Heart left ventricle (tissue), 16 donors: ENCODE measurements at regions not wholly inside any gene's neighbourhood (a gene's known extent, or its start where the extent isn't known, plus 50 kb on each side); places are given as distances from the start of the nearest gene placed in this dataset.
A peak's percentile ranks its signal among the peaks of the same experiment; 100 is the strongest.

ENCODE experiments used
- ATAC-seq, 4 donors: fragments of 200-7000 bp; cut with Tn5 transposase; one replicate each; pipeline ENCODE4 v1.9.1; 2020 to 2022; ENCODE audit warnings: moderate library complexity in 4 of 4, mild to moderate bottlenecking in 3 of 4, moderate number of reproducible peaks in 1 of 4
- DNase-seq, 5 donors: peaks; one replicate each; pipeline ENCODE4 v3.0.0-alpha.2; 2020
- H3K27ac ChIP-seq, 12 donors: fragments of 200-600 bp; sonication (generic) in 4 of 12; one replicate each; pipeline versions ENCODE4 v1.5.0 to v1.8.0; 2016 to 2022; ENCODE audit warnings: mild to moderate bottlenecking in 2 of 12
- H3K27me3 ChIP-seq, 9 donors: fragments of 200-600 bp; sonication (generic) in 2 of 9; one replicate each; pipeline versions ENCODE4 v1.5.1 to v1.8.0; 2016 to 2022; ENCODE audit warnings: mild to moderate bottlenecking in 3 of 9
- H3K36me3 ChIP-seq, 9 donors: fragments of 200-600 bp; sonication (generic) in 2 of 9; one replicate each; pipeline versions ENCODE4 v1.5.0 to v1.8.0; 2018 to 2022; ENCODE audit warnings: mild to moderate bottlenecking in 2 of 9
- H3K4me1 ChIP-seq, 12 donors: fragments of 200-600 bp; sonication (generic) in 4 of 12; one replicate each; pipeline versions ENCODE4 v1.5.0 to v1.8.0; 2016 to 2022; ENCODE audit warnings: mild to moderate bottlenecking in 3 of 12
- H3K4me3 ChIP-seq, 12 donors: fragments of 200-600 bp; sonication (generic) in 4 of 12; one replicate each; pipeline versions ENCODE4 v1.5.0 to v1.8.0; 2017 to 2022; ENCODE audit warnings: mild to moderate bottlenecking in 9 of 12, moderate library complexity in 4 of 12
- H3K9me3 ChIP-seq, 12 donors: fragments of 200-600 bp; sonication (generic) in 4 of 12; one replicate each; pipeline versions ENCODE4 v1.5.0 to v1.8.0; 2016 to 2022; ENCODE audit warnings: mild to moderate bottlenecking in 1 of 12
- CTCF ChIP-seq, 12 donors: fragments of 200-600 bp; sonication (generic) in 4 of 12; IDR thresholded peaks; one replicate each; pipeline versions ENCODE4 v1.5.0 to v1.8.0; 2018 to 2022; ENCODE audit warnings: antibody characterized with exemption in 12 of 12, mild to moderate bottlenecking in 5 of 12
- POLR2A ChIP-seq, 2 donors: fragments of 450-650 bp; IDR thresholded peaks; one replicate each; pipeline ENCODE4 v1.6.1; 2017; ENCODE audit warnings: antibody characterized with exemption in 2 of 2, mild to moderate bottlenecking in 2 of 2, moderate library complexity in 2 of 2
- WGBS, 4 donors: extraction: QIAGEN DNeasy Blood & Tissue Kit in 2 of 4; methylation state at CpG; one replicate each; pipeline versions ENCODE4 v1.1.5 to v1.1.7; 2013 to 2018; 5-methylcytosine and 5-hydroxymethylcytosine counted together
- intact Hi-C, 10 donors: fragments of 100-400 bp; cut with DNase I; formaldehyde crosslinking; loops; one replicate each; pipeline versions ENCODE4 v1.11.1 to v1.14.2; 2022
- donor health status: ischemic (EF 13 %, LVEDD 7.1; RV severe dilation, severe dysfunction).
- donor health status: healthy with polysubstance abuse.
- donor health status: DM: no; HTN: yes; CAD: no.
- donor health status: DM: no; HTN: no; CAD: no.
- donor health status: ischemic (EF 25% LVEDD 6.9; RV normal size, moderate dysfunction).
- donor health status: ischemic (EF 25% LVEDD 5.7; RV mildly dilated, moderate dysfunction).
- donor health status: healthy.
- donor health status: DM: yes; HTN: yes; CAD: no.
- donor health status: ischemic (EF 35%, LVEDD 5.7; RV mildly dilated, moderate dysfunction).
- donor health status: nonischemic (EF 11% LVEDD 7.7; RV severe dilation, severe dysfunction).
- donor health status: DM: yes; HTN: yes; CAD: no.
- donor health status: PGD.
- donor health status: ischemic (EF 29% LVEDD 5.4; RV normal size, mild dysfunction).
- donor health status: nonischemic (EF 23%, LVEDD 6.1; RV moderate dilation, normal function).

- Histone ChIP-seq H3K9me3 (peaks cover 0 to 15% (median 0%) of the 10 kb centered on the region in 12 donors), H3K4me1 (no peaks in the 10 kb centered on the region), H3K27ac (no peak overlapping the region), H3K36me3 (no peaks in the 10 kb centered on the region), H3K27me3 (no peaks in the 10 kb centered on the region), H3K4me3 (no peak overlapping the region)
- intact Hi-C loops = loop anchor here in 2 of 10 donors (5.0 kb wide), 1 partner anchor 246 kb away; no protein-coding TSS in a partner anchor
- ATAC-seq = no peak
- no peak for DNase-seq
- 10 to 14% (median 13%) methylated on average over 5 of the region's 5 CpGs for WGBS, 4 donors
- TF ChIP-seq CTCF (IDR thresholded peaks at IDR 0.05) (peak in 5 of 12 donors; percentile 13 to 27 (median 16)), POLR2A (IDR thresholded peaks at IDR 0.05) (no peak)
Measured at GRCh38 chr1:106268070-106268469, 788.4 kb upstream of the PRMT6 start.

GRCh38 chr1:106276871-106277270 is 779.6 kb upstream of the PRMT6 start:
- H3K36me3 ChIP-seq = no peaks in the 10 kb centered on the region
- peaks cover 0 to 8% (median 0%) of the 10 kb centered on the region in 12 donors for H3K9me3 ChIP-seq
- no peaks in the 10 kb centered on the region for H3K4me1 ChIP-seq
- DNase-seq = no peak
- no peaks in the 10 kb centered on the region for H3K27me3 ChIP-seq
- H3K4me3 ChIP-seq = no peak overlapping the region
- H3K27ac ChIP-seq = no peak overlapping the region
- ATAC-seq = no peak
- TF ChIP-seq CTCF (IDR thresholded peaks at IDR 0.05) (no peak), POLR2A (IDR thresholded peaks at IDR 0.05) (no peak)
- intact Hi-C loops = no loop called here
- WGBS, 4 donors = 61 to 70% (median 66%) methylated on average over 1 of the region's 1 CpG

GRCh38 chr1:106277786-106278185 is 778.7 kb upstream of the PRMT6 start:
- peaks cover 0 to 17% (median 1%) of the 10 kb centered on the region in 12 donors for H3K9me3 ChIP-seq
- intact Hi-C loops = no loop called here
- DNase-seq (no peak), ATAC-seq (no peak)
- H3K36me3 ChIP-seq = no peaks in the 10 kb centered on the region
- no peak overlapping the region for H3K4me3 ChIP-seq
- WGBS, 4 donors = 74 to 82% (median 80%) methylated on average over 4 of the region's 4 CpGs
- TF ChIP-seq CTCF (IDR thresholded peaks at IDR 0.05) (no peak), POLR2A (IDR thresholded peaks at IDR 0.05) (no peak)
- H3K27ac ChIP-seq = no peak overlapping the region
- H3K4me1 ChIP-seq = no peaks in the 10 kb centered on the region
- H3K27me3 ChIP-seq = no peaks in the 10 kb centered on the region

GRCh38 chr1:106278716-106279115 is 777.8 kb upstream of the PRMT6 start:
- H3K4me3 ChIP-seq = no peak overlapping the region
- peaks cover 0 to 22% (median 1%) of the 10 kb centered on the region in 12 donors for H3K9me3 ChIP-seq
- intact Hi-C loops = no loop called here
- DNase-seq = no peak
- WGBS, 4 donors = 63 to 72% (median 66%) methylated on average over 2 of the region's 2 CpGs
- no peak for ATAC-seq
- H3K27me3 ChIP-seq = no peaks in the 10 kb centered on the region
- TF ChIP-seq POLR2A (IDR thresholded peaks at IDR 0.05) = no peak
- TF ChIP-seq CTCF (IDR thresholded peaks at IDR 0.05) = no peak
- H3K36me3 ChIP-seq = no peaks in the 10 kb centered on the region
- H3K27ac ChIP-seq = no peak overlapping the region
- H3K4me1 ChIP-seq = no peaks in the 10 kb centered on the region
